ENCODE measurements at regions not wholly inside any gene's neighbourhood (a gene's known extent, or its start where the extent isn't known, plus 50 kb on each side); places are given as distances from the start of the nearest gene placed in this dataset.

- H3K27me3 ChIP-seq = peaks cover 0 to 10% of the 10 kb centered on the region in 2 donors
- intact Hi-C loops (cut with DNase I) = loop anchor here in 1 of 2 donors (10.0 kb wide), 1 partner anchor 399 kb away; no protein-coding TSS in a partner anchor
- TF ChIP-seq, protein P1, sequence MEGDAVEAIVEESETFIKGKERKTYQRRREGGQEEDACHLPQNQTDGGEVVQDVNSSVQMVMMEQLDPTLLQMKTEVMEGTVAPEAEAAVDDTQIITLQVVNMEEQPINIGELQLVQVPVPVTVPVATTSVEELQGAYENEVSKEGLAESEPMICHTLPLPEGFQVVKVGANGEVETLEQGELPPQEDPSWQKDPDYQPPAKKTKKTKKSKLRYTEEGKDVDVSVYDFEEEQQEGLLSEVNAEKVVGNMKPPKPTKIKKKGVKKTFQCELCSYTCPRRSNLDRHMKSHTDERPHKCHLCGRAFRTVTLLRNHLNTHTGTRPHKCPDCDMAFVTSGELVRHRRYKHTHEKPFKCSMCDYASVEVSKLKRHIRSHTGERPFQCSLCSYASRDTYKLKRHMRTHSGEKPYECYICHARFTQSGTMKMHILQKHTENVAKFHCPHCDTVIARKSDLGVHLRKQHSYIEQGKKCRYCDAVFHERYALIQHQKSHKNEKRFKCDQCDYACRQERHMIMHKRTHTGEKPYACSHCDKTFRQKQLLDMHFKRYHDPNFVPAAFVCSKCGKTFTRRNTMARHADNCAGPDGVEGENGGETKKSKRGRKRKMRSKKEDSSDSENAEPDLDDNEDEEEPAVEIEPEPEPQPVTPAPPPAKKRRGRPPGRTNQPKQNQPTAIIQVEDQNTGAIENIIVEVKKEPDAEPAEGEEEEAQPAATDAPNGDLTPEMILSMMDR (IDR thresholded peaks at IDR 0.05) = no peak
- TF ChIP-seq POLR2A (IDR thresholded peaks at IDR 0.05) = no peak
- H3K4me1 ChIP-seq = no peaks in the 10 kb centered on the region
- no peak overlapping the region for H3K27ac ChIP-seq
- DNase-seq (no peak), ATAC-seq (peak in 1 of 4 donors; percentile 14)
- no peaks in the 10 kb centered on the region for H3K9me3 ChIP-seq
- H3K4me3 ChIP-seq = no peak overlapping the region
- WGBS (ENCODE audit: insufficient coverage, low coverage, low lambda C conversion rate, missing lambda C conversion rate) = 19% methylated on average over 5 of the region's 67 CpGs
- no peaks in the 10 kb centered on the region for H3K36me3 ChIP-seq
These were observed 191.2 kb upstream of the PDE10A start for GRCh38 chr6:165854061-165854862.

DNA sequence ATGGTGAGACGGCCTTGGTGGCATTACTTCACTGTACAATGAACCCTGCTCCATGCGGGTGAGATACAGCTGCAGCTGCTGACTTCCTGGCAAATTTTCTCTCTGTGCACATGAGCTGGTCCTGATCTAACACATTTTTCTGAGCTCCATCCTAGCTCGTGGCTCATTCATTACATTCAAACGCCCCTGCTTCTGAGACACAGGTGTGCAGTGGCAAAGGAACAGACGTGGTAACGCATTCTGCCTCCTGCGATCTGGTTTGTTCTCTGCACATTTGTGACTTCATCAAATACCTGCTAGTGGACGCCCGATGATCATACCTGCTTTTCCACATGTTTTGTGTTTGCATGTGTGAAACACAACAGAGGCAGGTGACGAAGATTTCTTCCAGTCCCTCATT lies 189.6 kb upstream of the PDE10A start:
- Histone ChIP-seq H3K27ac (no peak overlapping the region), H3K9me3 (no peaks in the 10 kb centered on the region), H3K36me3 (no peaks in the 10 kb centered on the region), H3K4me1 (no peaks in the 10 kb centered on the region), H3K4me3 (no peak overlapping the region), H3K27me3 (peaks cover 0 to 10% of the 10 kb centered on the region in 2 donors)
- 54% methylated on average over 10 of the region's 10 CpGs for WGBS (ENCODE audit: insufficient coverage, low coverage, low lambda C conversion rate, missing lambda C conversion rate)
- ATAC-seq = no peak
- intact Hi-C loops (cut with DNase I) = loop anchor here in 1 of 2 donors (10.0 kb wide), 1 partner anchor 398 kb away; no protein-coding TSS in a partner anchor
- TF ChIP-seq POLR2A (IDR thresholded peaks at IDR 0.05) = no peak
- TF ChIP-seq, protein P1 (IDR thresholded peaks at IDR 0.05) = no peak
- DNase-seq = no peak

DNA sequence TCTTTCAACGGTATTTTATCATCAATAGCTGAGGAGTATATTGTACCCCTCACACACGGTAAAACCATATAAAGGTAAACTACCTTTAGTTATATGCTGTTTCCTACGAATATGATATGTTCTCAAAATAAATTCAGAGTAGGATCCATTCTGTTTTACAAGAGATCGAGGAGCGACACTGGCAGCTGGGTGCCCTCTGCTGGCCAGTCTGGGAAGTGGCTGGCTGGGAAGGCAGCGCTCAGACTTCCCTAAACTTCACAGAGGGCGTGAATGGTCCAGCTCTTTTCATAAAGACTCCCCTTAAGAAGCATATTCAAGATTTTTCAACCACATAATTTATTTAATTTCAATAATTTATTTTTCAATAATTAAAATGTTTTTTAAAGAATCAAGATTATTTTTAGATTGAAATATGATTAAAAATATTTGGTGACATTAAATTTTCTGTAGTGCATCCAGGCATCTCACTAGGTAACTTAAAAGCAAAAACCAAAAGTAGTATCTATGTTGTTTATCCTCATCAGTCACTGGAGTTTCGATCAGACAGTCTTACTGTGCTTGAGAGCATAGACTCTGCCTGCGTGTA lies 187.5 kb upstream of the PDE10A start:
- Histone ChIP-seq H3K27ac (no peak overlapping the region), H3K36me3 (no peaks in the 10 kb centered on the region), H3K4me1 (no peaks in the 10 kb centered on the region), H3K9me3 (no peaks in the 10 kb centered on the region), H3K27me3 (peaks cover 0 to 10% of the 10 kb centered on the region in 2 donors), H3K4me3 (no peak overlapping the region)
- intact Hi-C loops (cut with DNase I) = loop anchor here in 1 of 2 donors (10.0 kb wide), 1 partner anchor 396 kb away; no protein-coding TSS in a partner anchor
- DNase-seq (peak; percentile 70 to 76 (median 73)), ATAC-seq (peak; percentile 91 to 98 (median 97))
- no peak for TF ChIP-seq POLR2A (IDR thresholded peaks at IDR 0.05)
- TF ChIP-seq, protein P1 (IDR thresholded peaks at IDR 0.05) = peak; percentile 89 to 99 (median 99)
- WGBS (ENCODE audit: insufficient coverage, low coverage, low lambda C conversion rate, missing lambda C conversion rate) = 10% methylated on average over 9 of the region's 9 CpGs

- H3K36me3 ChIP-seq = no peaks in the 10 kb centered on the region
- no peak for ATAC-seq
- no peaks in the 10 kb centered on the region for H3K4me1 ChIP-seq
- WGBS (ENCODE audit: insufficient coverage, low coverage, low lambda C conversion rate, missing lambda C conversion rate) = 43% methylated on average over 27 of the region's 27 CpGs
- H3K4me3 ChIP-seq = no peak overlapping the region
- intact Hi-C loops (cut with DNase I) = loop anchor here (5.0 to 10.0 kb wide), 3 partner anchors 117 to 395 kb away; no protein-coding TSS in a partner anchor
- TF ChIP-seq POLR2A (IDR thresholded peaks at IDR 0.05) = no peak
- TF ChIP-seq, protein P1 (IDR thresholded peaks at IDR 0.05) = no peak
- no peak overlapping the region for H3K27ac ChIP-seq
- DNase-seq = no peak
- H3K9me3 ChIP-seq = no peaks in the 10 kb centered on the region
- peaks cover 0 to 10% of the 10 kb centered on the region in 2 donors for H3K27me3 ChIP-seq
These were observed 186.7 kb upstream of the PDE10A start for GRCh38 chr6:165849534-165850430.

Measured in right lobe of liver (tissue), 6 donors.